GF-D8 (cell line): ENCODE measurements at regions not wholly inside any gene's neighbourhood (a gene's known extent, or its start where the extent isn't known, plus 50 kb on each side); places are given as distances from the start of the nearest gene placed in this dataset.

ENCODE experiments used
- DNase-seq: peaks from one replicate; lab custom pipeline; 2025; lab: John Stamatoyannopoulos, UW

GRCh38 chr7:128145191-128145590, 95.9 kb upstream of the LEP start:
- no peak for DNase-seq

DNA sequence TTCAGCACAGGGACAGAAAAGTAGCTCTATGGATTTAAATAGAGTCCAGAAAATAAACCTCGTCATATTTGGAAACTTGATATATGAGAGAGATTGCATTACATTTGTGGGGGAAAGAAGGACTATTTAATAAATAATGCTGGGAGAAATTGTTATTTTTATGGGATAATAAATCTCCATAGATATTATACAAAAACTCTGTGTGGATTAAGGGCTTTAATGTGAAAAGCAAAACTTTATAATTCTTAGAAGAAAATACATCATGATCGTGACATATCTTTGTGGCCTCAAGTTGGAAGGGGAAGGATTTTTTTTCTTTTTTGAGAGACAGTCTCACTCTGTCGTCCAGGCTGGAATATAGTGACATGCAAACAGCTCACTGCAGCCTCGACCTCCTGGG, 95.0 kb upstream of the LEP start:
- no peak for DNase-seq

DNA sequence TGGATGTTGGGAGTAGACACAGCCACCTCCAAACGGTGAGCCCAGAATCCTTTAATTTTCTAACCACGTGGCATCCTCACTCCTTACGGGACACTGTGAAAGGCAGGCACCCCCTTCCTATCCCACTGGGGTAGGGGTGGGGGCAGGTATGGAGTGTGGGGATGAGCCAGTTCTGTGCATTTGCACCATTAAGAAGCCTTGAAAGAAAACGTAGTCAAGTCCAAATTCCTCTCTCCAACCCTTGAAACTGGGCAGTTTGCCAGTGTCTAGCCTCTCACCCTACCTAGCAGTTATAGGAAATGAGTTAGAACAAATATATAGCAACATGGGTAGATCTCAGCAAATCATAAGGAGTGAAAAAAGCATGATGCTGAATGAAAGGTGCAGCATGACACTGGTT, 92.4 kb upstream of the LEP start:
- DNase-seq, result no peak

DNA sequence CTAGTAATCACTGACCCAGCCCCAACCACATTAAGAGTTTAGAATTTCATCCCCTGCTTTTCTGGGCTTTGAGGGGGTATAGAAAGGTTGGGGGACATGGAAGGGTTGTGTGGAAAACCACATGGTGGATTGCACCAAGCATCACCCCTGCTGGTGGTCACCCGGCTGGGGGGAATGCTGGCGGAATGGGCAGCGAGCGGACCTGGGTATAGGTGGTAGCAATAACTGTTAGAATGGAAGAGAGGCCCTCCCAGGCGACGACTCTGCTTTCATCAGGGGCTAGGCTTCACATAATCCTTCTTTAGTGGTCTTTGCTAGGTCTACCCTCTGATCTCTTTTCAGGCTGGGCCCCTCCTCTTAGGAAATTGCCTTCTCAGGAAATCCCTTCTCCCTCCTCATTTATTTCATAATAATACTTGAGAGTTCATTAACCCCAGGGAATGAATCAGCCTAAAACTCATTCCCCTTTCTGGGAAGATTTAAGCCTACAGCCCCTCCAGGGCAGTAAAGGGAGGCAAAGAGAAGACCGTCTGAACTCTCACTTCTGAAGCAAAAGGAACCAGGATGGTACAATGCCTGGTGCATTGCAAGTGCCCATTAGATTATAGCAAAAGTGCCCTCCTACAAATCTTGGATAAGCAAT, 90.7 kb upstream of the LEP start:
- no peak for DNase-seq

DNA sequence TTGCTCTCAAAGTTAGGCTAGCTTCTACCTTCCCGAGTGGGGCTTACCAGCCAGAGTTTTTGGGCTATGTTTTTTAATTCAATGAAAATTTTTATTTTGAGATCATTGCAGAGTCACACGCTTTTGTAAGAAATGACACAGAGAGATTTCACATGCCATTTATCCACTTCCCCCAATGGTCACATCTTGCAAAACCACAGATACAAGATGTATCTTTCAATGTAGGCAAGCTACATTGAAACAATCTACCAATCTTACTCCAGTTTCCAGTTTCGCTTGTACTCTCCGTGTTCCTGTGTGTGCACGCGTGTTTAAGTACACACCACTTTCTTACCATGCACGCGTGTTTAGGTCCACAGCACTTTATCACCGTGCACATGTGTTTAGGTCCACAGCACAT, 89.4 kb upstream of the LEP start:
- DNase-seq, result no peak

DNA sequence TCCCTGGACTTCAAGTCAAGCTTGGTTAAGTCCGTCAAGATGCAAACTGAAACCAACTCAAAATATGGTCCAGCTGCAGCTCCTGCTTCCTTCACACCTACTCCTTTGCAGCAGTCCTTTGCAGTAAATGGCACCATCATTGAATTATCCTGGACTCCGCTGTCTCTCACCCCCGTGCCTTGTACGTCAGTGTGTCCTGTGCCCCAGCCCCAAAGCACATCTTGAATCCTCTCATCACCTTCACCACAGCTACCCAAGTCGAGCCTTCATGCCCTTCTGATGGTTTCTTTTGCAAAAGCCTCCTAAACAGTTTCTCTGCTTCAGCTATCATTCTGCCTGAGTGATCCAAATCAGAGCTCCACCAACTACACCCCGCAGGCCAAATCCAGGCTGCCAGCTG, 88.4 kb upstream of the LEP start:
- no peak for DNase-seq

- no peak for DNase-seq
Measured at GRCh38 chr7:128153436-128153835, 87.6 kb upstream of the LEP start.

DNA sequence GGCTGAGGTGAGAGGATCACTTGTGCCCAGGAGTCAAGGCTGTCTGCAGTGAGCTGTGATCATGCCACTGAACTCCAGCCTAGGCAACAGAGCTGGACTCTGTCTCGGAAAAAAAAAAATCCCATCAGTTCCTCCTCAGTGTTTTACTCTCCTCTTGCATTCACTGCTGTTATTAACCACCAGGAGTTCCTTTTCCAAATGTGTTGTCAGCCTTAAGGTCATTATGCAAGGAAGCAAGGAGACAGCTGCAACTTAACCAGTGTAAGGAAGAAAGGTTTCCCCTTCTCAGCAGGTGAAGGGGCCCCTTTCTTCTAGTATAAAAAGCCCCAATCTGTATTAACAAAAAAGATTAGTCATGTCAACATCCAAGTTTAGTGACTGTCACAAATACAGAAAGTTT, 86.6 kb upstream of the LEP start:
- no peak for DNase-seq

DNA sequence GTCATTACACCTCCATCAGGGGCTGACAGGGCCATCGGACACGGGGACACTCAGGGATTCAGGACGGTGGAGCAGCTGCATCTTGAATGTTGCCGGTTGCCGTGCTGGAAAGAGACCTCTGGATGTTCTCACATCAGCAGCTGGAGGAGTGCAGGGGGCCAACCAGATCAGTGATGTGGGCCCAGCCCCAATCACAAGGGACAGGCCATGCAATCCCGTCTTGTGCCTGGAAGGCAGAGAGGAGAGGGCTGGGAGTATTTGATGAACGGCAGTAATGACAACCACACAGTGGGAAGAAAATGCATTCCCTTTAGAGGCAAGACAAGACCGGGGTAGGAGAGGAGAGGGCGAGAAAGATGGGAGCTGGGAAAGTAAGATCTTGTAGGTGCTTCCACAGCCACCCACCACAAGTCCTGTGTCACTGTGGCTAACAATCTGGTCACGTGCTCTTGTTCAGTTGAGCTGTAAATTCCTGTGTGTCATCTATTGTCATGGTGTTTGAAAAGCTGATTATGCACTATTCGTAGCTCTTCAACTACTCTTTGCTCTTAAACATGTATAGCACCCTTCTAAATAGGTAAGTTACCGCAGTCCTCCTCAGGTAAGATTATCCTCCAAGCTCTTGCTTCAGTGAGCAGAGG, 85.9 kb upstream of the LEP start:
- no peak for DNase-seq

- DNase-seq, result no peak
Measured at GRCh38 chr7:128157906-128158305, 83.2 kb upstream of the LEP start.

DNA sequence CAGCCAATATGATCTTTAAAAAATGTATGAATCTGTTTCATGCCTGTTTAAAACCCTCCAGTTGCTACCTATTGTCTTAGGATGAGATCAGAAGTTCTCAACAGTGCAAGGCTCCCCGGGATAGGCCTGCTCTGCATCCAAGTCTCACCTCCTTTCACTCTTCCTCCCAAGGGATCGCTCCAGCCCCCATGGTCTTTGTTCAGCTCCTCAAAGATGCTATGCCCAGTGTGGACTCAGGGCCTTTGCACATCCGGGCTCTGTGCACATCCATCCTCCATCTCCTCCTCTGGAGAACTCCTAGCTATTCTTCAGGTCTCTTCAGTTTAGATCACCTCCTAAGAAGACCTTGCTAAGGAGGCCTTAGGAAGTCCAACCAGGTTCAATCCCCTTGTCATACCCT, 82.7 kb upstream of the LEP start:
- no peak for DNase-seq

DNA sequence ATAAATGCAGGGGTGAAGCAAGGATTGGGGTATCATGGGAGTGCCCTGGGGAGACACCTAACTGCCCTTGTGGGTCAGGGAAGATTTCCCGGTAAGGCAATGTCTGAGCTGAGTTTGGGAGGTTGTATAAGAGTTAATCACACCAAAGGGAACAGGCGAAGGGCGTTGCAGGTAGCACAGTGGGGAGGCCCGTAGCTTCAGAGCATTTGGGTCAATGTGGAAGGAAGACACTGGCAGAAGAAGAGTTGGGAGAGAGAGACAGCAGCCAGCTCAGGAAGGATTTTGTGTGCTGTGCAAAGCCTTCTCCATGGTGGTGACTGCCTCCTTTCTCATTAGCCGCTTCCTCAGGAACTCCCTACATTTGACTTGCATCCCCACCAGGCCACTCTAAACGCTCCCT, 80.8 kb upstream of the LEP start:
- no peak for DNase-seq

DNA sequence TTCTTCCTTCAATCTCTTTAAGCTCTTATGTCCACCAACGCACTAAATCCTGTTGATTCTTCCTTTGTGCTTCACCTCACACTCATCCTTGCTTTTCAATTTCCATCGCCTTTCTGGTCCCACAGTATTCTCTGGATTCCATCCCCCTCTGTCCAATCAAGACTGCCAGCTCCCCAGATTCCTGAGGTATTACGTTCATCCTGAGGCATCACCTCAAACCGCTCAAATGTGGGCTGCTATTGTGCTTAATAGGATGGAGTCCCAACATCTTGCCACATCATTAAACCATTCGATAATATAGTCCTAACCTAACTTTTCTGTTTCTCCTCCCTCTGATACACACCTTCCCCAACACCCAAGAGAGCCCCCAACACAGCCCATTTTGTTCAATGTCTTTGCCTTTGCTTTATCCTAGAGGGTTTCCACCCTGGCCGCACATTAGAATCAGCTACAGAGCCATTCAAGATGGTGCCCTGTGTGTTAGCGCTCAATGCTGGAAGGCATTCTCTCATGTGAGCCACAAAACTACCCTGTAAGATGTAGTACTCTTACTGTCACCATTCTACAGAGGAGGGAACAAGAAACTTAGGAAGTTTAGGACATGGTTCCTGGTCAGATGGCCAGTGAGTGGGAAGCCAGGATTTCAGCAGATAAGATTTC, 79.5 kb upstream of the LEP start:
- DNase-seq, result no peak

GRCh38 chr7:128162666-128163065, 78.4 kb upstream of the LEP start:
- no peak for DNase-seq

- DNase-seq, result no peak
Measured at GRCh38 chr7:128163473-128163872, 77.6 kb upstream of the LEP start.

DNA sequence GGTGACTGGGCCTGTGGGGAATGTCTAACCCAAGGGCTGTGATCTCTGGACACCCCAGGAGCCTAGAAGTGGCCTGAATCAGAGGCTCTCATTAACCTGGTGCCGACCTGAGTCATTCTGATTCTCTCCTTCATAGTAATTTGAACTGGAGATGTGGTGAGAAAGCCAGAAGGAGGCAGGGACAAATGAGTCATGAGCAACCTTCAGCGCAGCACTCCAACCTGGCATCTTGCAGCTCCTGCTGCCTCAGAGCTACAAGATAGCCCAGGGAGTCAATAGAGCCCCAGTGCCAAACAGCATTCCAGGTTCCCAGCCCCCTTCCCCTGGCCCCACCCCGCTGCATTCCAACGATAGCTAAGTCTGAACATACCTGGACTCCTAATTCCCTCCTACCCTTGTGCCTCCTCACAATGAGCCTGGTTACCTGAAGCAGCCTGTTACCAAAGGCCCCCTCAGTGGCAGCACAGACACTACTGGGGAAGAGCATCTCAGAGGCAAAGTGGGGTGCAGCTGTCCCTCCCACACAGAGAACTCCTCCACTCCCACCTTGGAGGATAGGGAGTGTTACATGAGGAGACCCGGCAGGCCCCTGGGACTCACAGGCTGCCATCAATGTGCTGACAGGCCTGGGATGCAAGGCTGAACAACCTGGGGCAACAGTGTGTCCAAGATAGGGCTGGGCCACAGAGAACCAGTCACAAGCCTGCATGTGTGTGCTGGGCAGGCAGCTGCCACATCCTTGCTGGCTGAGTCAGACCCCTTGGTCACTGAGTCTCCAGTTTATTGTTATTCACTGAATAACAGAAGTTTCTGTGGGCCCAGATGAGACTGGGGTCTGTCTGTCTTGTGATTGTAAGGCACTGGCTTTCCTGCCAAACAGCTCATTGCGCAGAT, 76.8 kb upstream of the LEP start:
- DNase-seq, result no peak

GRCh38 chr7:128164955-128165670, 76.0 kb upstream of the LEP start:
- DNase-seq, result no peak

- no peak for DNase-seq
Measured at GRCh38 chr7:128165927-128166420, 75.1 kb upstream of the LEP start.

GRCh38 chr7:128166603-128167041, 74.5 kb upstream of the LEP start:
- DNase-seq, result no peak

DNA sequence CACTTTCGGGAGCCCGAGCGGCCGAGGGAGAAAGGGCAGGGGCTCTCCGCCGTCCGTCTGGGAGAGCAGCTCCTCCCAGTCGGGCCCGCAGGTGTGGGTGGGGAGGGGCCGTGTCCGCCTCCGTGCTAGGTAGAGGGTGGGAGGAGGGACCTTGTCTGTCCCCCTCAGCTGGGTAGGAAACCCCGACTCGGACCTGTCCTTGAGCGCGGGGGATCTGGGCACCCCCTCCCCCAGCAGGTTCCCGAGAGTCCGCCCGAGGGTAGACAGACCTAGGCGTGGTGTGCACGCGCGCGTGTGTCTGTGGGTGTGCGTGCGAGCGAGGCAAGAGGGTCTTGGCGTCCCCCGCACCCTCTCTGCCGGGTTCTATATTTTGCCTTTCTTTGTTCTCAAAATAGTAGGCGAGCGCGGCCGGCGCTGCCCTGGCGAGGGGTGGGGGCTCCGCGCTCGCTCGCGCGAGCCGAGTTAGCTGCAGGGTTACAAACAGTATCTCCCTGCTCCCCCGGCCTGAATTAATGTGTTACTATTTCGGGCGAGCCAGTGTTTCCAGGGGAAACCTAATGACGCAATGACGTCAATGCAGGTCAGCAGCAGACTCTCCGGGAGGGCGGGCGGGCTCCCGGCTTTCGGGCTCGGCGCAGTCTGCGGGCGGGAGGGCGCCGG, 73.9 kb upstream of the LEP start:
- no peak for DNase-seq
